ENCODE measurements at regions not wholly inside any gene's neighbourhood (a gene's known extent, or its start where the extent isn't known, plus 50 kb on each side); places are given as distances from the start of the nearest gene placed in this dataset.

DNA sequence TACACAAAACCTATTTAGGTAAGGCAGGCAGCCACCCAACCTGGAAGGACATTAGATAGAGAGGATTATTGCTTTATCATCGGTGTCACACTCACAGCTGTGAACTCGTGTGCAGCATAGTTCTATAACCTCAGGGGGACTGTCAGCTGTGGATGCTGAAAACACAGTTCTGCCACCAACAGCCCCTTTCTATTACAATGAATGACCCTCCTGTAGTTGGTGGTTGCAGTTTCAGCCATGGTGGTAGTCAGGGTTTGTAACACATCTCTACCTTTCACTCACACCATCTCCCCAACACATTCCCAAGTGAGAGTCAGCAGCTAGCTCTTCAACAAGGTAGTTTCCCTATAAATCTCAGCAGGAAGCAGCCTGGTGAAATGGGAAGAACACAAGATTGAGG, 136.8 kb downstream of the ZC3H11B start:
- DNase-seq (ENCODE audit: low read depth), result no peak

DNA sequence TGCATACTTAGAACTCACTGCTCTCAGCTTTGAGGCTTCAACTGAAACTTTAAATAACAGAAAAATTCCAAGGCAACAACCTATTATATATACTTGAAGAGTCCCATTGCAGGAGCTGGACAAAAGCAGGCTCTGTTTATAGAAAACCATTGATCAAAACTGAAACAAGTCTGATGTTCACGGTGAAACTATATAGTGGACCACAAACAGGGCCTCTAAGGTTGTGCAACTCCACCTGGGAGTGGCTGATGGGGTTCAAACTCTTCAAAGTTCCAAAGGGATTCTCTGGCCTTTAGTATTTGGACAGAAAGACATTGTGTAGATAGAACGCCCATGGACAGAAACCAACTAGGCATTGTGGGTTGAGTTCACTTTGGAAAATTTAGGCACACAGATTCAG, 140.3 kb downstream of the ZC3H11B start:
- DNase-seq (ENCODE audit: low read depth), result no peak

DNA sequence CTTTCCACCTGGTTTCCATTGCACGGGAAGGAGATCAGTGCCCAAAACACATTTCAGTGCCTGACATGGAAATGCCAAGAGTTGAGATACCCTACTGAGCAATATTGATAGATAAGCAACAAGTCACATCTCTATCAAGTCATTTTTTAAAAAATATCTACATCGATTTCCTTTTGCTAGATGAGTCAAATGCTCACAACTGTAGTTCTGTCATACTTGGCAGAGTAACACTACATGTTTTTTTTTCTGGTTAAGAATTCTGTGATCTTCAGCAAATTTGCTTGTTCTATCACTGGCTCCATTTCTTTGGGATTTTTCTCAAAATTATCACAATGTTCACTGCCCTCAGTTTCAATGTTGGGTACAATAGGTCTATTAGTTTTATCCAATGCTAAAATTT, 145.4 kb downstream of the ZC3H11B start:
- no peak for DNase-seq (ENCODE audit: low read depth)

DNA sequence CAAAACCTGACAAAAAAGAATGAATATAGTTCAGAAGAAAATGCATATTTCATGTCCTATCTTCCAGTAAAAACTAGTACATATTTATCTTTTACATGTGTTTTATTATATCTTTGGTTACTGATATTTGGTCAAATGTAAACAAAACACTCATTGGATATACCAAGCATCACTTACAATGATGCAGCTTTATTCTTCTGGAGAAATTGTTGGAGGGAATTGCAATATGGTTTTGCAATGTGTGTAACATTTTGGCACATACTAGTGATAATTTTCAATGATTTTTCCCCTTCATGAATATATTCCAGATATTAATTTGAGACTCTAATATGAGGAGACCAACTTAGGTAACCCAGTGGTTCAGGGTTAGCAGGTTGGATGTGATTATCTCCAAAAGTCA, 146.1 kb downstream of the ZC3H11B start:
- no peak for DNase-seq (ENCODE audit: low read depth)

DNA sequence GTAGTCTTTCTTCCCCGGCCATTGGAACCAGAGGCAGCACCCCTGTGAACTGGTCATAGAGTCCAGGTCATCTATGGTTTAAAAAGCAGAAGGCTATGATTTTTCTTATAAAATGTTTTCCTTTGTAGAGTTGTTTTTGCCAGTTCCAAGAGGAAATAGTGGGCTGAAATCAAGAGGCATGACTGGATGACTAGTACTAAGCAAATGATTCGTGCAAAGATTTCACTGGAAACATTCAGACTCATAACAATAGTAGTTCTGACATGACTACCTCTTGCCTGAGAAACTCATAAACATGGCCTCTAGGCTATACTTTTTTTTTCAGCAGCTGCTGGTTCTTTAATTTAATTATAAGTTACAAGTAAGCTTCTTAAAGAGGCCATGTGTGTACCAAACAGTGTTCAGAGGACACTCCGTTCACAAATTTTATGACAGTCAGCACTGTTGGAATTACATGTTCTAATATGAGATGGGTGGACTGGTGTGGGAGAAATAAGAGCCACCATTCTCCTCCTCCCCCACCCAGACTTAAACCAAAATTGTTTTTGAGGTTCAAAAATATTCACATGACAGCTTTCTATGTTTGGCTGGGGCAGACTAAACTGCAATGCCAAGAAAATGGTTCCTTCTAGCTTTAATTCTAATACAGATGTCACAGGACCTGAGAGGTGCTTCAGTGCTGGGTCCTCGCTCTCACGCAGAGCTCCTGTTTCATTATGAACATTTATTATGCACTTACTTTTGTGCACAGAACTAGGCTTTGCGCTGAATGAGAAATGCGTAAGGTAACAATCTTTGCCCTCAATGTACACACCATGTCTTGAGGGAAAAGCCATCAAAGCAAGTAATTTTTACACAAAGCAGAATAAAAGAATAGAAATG, 147.5 kb downstream of the ZC3H11B start:
- DNase-seq (ENCODE audit: low read depth), result no peak

DNA sequence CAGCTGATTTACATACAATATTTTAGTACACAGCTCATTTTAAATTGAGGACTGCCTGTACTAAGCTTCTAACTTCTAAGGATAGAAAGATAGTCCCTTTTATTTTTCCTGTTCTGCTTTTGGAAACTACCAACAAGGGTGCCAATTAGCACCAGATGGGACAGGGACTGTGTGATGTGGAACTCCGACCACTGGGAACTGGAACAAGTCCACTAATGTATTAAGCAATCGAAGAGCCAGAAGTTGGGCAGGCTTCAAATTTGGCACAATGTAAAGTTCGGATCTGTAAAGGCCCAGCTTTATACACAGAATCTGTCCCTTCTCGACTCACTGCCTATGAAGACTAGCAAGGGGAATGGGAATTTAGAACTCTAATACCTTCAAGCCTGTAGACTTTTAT, 149.3 kb downstream of the ZC3H11B start:
- DNase-seq (ENCODE audit: low read depth), result no peak

DNA sequence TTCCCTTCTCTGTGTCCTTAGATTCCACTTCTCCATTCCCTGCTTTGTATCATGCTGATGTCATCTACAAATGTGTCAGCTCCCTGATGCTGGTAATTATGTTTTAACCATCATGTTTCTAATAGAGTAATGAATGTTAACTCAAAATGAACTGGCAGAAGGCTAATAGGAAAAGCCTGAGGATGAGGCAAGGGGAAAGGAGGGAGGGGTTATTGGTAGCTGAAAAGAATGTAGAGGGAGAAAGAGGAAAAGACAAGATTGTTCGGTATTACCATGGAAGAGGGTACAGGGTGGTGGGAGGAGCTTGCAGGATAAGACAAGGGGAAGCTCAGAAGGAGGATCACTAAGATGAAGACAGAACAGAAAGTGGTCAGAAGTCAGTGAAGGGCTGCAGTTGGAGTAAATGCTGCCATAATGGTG, 150.9 kb downstream of the ZC3H11B start:
- no peak for DNase-seq (ENCODE audit: low read depth)

DNA sequence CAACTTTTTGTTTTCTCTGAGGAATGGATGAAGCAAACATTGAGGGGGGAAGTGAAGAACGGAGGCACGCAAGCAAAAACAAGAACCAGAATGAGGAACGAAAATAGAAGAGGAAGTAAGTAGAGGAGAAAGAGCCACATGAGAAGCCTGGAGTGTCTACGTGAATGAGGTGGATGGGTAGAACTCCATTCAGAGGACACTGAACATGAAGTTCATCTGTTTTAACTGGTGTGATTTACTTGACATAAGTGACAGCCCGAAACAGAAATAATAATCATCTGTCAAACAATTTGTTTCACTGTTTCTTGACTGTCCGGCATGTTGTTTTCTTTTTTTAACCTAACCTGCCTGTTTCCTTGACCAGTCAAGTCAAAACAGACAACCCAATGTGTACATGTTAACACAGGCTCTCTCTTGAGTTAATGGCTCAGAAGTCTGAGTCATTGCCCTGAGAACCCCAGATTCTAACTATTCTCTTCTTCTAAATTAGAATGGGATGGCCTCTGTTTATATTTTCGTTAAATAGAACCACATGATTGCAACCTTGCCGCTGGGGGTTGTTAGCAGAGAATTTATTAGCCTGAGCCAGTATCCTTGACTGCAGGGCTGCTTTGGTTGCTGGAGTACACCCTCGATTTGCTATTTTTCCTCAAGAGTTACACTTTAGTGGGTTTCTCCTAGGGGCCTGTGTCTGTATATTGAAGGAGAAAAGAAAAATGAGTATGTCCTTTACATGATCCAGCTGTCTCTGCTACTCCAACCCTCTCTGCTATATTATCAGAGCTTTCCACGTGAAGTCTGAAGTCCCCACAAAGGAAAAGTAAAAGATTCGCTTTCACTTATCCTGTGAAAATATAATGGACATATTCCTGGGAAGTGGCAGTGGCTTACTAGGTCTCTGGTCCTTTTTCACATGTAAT, 151.7 kb downstream of the ZC3H11B start:
- no peak for DNase-seq (ENCODE audit: low read depth)

DNA sequence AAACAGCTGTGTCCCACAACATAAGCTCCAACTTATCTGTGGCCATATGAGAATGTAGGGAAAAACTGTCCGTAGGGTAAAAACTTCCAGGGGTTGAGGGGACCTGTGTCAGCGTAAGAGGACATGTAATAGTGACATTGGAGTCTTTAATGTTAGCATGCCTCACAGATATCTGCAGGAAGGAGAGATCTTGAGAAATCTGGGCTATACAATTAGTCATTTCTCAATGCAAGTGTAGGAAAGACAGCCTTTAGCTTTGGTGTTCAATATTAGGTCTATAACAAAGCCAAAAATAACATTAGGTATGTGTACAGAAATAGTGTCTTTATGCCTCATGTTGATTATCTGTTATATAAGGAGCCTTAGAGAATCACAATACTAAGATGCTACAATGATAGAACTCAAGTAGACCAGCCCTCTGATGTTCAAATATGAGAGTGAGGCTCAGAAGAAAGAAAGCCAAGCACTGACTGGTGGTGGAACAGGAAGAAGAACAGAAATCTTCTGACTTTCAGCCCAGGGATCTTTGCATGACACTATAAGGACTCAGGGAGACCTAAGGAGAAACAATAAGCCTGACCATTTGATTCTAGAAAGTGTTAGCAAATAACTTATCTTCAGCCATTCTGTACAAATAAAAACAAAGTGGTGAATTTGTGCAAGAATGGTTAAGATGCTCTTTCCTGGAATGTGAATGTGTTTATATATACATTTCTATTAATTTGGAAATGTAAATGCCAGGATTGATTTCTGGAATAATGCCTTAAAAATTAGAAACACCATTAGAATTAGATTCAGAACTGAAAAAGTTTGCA, 152.6 kb downstream of the ZC3H11B start:
- DNase-seq (ENCODE audit: low read depth), result no peak

DNA sequence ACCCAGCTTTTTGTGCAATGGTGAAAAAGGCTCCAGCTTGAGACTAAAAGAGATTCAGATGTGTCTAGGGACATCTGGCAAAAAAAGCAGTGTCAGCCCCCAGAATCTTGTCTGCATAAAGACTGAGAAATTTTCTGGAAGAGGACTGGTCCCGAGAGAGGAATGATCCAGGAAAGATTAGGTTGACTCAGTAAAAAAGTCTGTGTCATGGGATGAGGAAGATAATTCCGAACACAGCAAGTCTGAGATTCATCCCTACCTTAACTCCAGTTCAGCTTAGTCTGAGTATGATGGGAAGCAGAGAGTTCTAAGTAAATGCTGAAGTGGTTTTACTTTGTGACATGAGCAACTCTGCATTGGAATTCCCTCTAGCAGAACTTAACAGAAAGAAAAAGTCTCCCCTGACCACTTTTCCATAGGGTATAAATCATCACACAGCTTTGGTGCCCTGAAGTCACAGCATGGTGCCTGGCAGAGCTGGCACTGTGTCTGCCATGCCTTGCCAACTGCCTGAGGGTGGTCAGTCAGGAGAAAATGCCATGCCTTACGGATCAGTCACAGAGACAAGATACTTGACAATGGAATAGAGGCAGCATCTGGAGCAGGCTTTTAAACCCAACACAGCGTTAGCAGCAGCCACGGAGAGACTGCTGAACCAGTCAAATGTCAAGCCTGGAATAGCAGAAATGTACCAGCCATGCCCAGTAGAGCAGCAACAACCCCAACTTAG, 153.4 kb downstream of the ZC3H11B start:
- no peak for DNase-seq (ENCODE audit: low read depth)

DNA sequence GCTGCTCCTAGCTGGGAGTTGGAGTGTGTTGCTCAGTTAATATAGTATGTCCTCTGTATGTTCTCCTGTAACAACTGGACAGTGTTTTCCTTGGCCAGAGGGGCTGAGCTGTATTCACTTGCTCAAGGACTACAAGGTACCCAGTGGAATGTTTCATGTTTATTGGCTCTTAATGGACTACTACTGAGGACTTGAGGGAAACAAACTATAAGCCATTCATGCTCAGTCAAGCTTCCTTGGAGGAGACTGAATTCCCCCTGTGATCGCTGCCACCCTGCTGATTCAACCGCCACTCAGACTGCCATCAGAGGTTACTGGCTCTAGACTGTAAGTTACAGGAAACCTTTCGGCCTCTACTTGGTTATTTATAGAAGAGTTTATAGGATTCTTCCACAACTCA, 166.6 kb downstream of the ZC3H11B start:
- no peak for DNase-seq (ENCODE audit: low read depth)

DNA sequence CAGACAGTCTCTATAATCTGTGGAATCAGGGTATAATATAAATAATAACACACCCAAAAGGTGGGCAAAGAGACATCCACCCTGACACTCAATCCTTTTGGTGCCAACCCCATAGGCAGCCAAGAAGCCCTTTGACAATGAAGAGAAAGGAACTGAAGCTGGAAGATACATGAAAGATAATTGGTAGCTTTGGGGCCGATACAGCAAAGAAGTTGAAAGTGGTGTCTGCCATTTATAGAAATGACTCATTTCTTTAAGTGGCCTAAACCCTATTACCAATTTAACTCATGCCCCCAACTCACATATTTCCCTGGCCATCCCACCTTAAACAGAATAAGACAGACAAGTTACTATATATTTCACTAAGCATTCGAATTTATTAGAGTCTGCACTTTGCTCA, 167.0 kb downstream of the ZC3H11B start:
- DNase-seq (ENCODE audit: low read depth), result no peak

DNA sequence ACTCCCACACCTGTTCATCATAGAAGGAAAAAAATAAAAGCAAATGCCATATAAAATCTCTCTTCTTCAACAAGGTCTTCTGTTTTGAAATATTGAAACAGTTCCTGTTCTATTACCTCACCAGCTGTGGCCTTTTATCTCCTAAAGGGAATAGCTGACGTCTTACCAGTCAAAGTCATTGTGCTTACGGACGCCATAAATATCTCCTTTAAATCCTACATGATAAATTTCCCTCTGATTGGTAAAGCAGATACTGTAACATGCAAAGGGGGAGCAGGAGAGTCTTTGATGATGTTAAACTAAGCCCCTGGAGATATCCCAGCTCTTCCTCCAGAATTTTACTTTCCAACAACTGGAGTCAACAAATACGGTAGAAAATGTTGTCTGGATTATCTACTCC, 168.4 kb downstream of the ZC3H11B start:
- no peak for DNase-seq (ENCODE audit: low read depth)

DNA sequence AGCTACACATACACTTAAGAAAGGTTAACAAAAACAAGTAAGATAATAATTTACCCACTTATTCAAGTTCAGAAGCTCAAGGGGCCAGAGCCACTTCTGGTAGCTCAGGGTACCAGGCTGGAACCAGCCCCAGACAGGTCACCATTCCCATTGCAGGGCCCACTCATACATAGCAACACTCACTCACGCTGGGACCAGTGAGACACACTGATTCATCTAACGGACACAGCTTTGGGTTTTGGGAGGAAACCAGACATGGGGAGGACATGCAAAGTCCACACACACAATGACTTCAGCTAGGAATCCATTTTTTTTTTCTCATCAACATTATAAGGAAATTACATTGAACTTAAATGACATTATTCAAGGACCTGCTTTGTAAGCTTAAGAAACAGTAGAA, 169.1 kb downstream of the ZC3H11B start:
- DNase-seq (ENCODE audit: low read depth), result no peak

DNA sequence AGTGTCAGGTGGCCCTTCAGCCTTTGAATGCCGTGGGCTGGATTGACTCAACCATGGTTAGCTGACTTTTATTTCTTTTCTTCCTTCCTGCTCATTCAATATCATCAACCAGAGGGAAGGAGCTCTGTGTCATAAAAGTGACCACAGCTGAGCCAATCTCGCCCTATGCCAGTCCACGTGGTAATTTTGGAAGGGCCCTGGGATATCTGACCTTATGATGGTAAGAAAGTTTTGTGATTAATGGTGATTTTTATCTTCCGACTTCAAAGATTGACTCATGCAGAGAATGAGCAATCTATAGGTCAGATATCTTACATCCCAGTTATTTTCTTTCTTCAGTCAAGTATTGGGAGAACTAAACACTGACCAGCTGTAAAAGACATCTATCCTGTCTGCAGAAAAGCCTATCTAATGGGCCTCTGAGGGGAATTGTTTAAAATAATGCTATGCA, 170.3 kb downstream of the ZC3H11B start:
- DNase-seq (ENCODE audit: low read depth), result no peak

DNA sequence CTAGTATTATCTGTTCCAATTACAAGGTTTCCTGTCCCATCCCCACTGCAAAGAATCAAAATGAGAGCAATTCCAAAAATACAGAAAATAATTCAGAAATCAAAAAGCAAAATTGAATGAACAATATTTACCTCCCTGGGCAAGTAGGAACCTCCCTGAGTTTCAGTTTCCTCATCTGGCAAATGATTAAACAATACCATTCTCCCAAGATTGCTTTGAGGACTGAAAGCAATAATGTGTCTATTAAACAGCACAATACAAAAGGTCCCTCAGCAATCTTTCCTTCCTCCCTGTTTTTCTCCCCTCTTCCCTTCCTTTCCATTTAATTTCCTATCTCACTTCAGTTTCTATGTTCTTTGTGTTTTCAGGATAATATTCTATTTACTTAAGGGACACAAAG, 171.0 kb downstream of the ZC3H11B start:
- no peak for DNase-seq (ENCODE audit: low read depth)

DNA sequence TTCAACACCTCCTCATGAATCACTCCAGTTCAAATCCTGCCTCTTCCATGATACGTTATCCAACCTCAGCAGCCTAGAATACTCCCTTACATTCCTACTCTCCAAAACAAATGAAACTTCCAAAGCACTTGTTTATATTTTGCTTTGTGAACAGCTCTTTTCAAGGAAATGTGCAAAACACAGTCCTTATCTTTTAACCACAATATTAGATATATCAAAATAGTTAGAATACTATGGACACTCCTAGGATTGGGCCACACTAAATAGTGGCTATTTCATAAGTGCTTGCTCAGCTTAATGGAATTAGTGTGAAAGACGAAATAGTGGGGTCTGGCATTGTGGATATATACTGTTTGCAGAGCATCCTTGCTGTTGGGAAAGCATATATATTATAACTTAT, 173.5 kb downstream of the ZC3H11B start:
- no peak for DNase-seq (ENCODE audit: low read depth)

DNA sequence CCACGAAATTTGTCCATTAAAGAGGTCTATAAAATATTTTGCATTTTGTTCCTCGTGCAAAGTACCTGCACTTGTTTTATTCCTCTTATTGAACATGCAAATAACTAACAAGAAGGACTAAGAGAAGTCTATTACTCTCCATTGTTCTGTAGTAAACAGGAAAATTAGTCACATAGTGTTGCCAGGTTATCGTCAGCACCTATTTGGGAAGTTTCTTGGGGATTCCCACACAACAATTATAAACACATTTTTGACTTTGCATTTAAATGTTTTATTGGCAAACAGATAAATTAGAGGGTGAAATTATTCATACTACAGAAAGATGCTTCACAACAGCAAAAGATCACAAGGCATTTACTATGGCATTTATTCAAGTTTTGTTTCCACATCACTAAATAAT, 174.5 kb downstream of the ZC3H11B start:
- no peak for DNase-seq (ENCODE audit: low read depth)

DNA sequence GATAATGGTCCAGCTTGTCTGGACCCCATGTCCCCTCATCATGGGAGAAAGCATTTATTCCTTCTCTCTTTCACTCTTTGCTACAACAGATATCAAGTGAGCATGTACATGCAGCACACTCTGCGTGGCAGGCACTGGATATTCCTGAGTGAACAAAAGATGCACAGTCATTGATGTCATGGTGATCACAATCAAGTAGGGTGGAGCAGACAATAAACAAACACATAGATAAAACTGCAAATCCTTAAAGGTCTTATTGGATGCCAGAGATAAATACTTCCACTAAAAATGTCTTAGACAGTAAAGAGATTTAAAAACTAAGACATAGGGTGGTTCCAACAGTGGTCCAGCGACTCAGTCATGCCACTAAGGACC, 178.0 kb downstream of the ZC3H11B start:
- DNase-seq (ENCODE audit: low read depth), result no peak

DNA sequence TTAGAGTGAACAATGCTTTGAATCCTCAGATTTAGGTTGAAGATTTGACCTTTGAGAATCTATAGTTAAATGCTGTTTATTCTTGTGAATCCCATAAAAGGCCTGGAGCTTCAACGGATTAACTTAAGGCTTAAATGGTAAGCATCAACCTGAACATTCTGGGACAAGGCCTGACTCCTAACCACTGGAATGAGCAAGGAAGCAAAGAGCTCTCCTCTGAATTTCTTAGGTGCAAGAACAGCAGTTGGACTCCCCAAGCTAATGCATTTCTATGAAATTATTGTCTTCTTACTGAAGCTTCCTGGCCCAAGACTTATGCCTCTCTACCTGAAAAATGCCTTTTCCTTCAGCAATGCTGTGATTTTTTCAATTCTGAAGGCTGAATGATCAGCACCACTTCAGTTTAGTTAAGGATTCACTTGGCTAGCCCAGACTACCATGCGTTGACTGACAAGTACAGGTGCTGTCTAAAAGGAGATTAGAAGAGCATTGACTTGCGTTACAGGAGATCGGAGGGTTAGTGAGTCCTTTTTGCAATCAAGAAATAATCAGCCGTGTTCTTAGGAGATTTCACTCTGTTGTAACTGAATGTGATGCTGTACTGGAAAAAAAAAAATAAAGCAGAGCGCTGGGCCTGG, 178.5 kb downstream of the ZC3H11B start:
- DNase-seq (ENCODE audit: low read depth), result no peak

DNA sequence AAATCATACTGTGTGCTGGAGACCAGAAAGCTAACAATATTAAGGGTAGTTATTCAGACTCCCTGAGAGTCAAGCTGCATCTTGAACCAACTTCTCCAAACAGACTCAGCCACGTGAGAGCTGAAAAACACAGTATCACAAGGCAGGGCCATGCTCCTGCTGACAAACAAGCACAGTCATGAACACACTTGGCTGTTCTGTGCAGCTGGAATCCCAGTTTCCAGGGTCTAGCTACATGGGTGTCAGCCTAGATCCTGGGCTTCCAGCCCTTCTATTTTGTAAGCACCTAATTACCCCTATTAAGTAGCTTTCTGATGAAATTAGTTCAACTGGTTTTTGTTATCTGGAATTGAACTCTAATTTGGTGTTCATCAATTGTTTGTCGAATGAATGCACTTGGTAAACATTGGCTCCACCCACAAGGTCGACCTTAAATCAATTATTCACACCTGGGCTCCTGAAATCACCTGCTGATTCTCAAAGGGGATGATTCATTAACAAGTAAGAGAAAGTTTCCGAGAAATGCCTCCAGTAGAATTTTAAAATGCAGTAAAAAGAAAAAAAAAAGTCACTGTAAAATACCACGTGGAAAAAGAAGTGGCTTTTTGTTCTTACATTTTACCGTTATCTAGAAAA, 179.3 kb downstream of the ZC3H11B start:
- DNase-seq (ENCODE audit: low read depth), result no peak

All from activated T-helper 9 cell treated with anti-CD3 and anti-CD28 coated beads, Interleukin-2, amount 50 U/mL, for 16 hours (primary cell).